GM21367 (cell line): ENCODE measurements at regions not wholly inside any gene's neighbourhood (a gene's known extent, or its start where the extent isn't known, plus 50 kb on each side); places are given as distances from the start of the nearest gene placed in this dataset.

Experiments
- ATAC-seq: cut with Tn5 transposase; IDR thresholded peaks from one replicate; pipeline ENCODE4 v1.9.1; 2021; ENCODE audit not compliant: unreplicated experiment

DNA sequence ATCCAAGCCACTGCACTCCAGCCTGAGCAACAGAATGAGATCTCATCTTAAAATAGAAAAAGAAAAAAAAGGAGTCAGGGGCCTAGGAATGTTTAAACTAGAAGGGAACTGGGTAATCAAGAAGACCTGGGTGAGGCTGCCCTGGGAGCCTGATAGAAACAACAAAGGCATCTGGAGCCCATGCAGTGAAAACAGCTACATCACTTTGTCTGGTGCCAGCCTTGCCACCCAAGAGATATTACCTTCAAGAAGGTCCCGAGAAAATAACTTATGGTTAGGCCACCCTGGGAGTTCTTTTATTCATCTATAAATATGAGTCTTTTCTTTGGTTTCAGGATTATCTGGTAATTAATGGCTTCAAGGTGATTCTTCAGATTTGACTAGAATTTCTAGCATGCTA, 412.1 kb downstream of the METTL15 start:
- ATAC-seq: no peak

DNA sequence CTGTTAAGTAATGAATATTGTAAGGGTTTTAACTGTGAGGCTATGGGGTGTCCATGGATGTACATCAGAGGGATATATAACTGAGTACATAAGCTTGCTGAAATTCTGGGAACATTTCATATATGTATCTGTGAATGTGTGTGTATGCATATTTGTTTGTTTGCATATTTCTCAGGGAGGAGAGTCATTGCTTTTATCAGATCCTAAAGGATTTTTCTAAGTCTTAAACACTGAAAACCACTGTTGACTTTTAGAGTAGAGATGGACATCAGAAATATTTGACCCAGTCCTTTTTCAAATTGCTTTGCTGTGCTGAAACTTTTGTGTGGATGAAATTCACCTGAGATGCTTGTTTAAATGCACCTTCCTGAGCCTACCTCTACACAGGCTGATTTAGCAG, 410.6 kb downstream of the METTL15 start:
- no peak for ATAC-seq

DNA sequence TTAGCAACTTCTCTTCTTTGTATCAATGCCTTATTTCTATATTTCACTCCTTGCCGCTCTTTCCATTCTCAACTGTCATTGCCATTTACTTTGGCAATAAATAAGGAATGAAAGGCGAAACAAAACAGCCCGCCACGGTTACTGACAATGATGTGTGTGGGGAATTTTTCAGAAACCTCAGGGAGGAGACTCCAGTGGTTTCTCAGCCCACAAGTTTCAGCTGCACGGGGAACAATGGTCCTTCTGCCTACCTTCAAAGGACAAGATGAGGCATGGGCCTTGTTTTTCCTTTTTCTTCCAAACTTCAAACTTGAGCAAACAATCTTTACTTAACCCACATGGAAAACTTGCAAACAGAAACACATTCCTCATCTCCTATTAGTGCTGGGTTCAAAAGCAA, 409.4 kb downstream of the METTL15 start:
- no peak for ATAC-seq

- ATAC-seq: no peak
These were observed 406.2 kb downstream of the METTL15 start for GRCh38 chr11:28514391-28514790.

DNA sequence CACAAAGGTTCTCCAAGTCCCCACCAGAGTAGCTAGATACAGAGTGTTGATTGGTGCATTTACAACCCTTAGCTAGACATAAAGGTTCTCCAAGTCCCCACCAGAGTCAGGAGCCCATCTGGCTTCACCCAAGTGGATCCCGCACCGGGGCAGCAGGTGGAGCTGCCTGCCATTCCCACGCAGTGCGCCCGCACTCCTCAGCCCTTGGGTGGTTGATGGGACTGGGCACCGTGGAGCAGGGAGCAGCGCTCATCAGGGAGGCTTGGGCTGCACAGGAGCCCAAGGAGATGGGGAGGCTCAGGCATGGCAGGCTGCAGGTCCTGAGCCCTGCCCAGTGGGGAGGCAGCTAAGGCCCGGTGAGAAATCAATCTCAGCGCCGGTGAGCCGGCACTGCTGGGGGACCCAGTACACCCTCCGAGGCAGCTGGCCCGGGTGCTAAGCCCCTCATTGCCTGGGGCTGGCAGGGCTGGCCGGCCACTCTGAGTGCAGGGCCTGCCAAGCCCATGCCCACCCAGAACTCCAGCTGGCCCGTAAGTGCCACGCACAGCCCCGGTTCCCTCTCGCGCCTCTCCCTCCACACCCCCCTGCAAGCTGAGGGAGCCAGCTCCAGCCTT, 404.1 kb downstream of the METTL15 start:
- no peak for ATAC-seq

DNA sequence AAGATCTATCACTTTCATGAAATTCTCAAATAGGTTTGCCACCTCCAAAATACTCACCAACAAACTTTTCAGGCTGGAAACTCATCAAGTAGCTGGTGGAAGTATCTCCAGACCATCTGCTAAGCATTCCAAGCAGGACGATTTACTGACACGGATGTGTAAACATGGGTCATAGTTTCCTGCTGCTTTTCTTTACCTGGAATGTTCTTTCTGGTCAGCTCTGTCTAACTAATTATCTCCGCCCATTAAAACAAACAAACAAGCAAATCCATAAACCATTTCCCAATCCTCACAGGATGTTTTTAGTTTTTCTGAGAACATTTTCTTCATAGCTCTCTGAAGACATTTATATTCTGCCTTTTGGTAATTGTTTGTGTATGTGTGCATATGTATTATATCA, 397.0 kb downstream of the METTL15 start:
- ATAC-seq: no peak

DNA sequence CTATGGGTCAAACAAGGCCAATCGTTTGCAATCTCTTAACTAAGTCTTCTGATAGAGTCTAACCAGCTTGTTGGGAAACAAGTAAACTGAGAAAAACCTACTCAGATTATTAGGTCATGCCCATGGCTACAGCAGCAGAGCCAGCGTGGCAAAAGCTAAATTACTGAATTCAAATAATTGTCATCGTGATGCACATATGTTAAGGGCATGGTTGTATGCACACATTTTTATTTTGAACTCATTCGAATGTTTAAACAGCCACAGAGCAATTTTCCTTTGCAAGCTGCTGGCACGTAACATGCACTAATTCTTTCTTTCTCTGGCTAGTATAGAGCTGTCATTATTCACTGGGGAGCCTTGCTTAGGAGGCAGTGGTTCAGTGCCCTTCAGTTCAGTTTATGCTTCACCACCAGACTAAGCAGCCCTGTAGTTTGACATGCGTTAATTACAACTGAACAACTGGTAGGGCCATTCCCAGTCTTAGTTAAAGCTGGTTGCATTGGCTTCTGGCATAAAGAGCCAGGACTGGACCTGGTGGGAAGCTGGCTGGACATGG, 396.4 kb downstream of the METTL15 start:
- no peak for ATAC-seq

DNA sequence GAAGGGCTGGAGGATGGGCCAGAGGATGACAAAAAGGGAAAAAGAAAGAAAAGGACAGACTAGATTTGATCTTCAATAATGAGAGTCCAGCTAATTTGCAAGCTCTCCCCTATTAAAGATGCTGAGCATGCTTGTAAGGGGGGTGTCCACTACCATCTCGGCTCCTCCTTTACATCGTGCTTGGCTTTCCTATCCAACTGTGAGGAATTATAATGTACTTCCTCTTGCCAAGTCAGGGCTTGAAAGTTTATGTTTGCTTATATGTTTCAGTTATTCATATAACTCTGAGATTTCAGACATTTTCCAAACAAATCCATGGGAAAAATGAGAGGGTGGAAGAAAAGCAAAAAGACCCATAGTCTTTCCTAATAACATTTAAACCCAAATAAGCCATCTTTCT, 387.1 kb downstream of the METTL15 start:
- ATAC-seq: no peak

- no peak for ATAC-seq
These were observed 383.2 kb downstream of the METTL15 start for GRCh38 chr11:28491431-28491830.

GRCh38 chr11:28490773-28491382, 382.7 kb downstream of the METTL15 start:
- ATAC-seq: no peak

- ATAC-seq: no peak
These were observed 380.1 kb downstream of the METTL15 start for GRCh38 chr11:28488336-28488735.

GRCh38 chr11:28483072-28483867, 375.1 kb downstream of the METTL15 start:
- ATAC-seq: no peak

DNA sequence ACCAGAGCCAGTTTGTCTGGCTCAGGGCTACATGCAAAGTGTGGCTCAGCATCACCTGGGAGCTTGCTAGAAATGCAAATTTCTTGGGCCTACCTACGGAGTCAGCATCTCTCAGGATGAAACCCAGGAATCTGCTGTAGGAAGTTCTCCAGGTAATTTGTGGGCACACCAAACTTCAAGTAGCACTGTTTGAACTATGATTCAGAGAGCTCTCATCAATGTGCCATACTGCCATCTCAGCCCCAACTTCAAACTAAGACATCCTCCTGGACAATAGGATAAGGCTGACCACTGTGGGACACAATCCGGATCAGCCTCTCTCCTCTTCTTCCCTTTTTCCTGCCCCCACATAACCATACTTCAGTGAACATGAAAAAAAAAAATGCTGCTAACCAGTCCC, 374.5 kb downstream of the METTL15 start:
- ATAC-seq: no peak

GRCh38 chr11:28481616-28482480, 373.7 kb downstream of the METTL15 start:
- ATAC-seq: no peak

GRCh38 chr11:28480406-28480805, 372.2 kb downstream of the METTL15 start:
- no peak for ATAC-seq

DNA sequence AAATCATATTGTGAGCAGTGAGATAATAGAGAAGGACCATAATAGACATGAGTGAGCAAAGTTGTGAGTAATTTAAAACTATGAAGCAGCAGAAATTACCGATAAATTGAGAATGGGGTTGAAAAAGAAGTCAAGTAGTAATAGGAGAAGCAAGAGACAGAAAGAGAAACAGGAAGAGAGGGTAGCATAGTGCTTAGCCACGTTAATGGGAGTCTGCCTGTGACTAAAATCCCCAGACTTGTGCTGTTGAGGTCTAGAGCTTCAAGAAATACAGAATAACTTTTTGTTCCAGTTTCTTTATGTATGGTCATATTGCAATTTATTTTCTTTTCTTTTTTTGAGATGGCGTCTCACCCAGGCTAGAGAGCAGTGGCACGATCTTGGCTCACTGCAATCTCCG, 368.7 kb downstream of the METTL15 start:
- ATAC-seq: no peak

DNA sequence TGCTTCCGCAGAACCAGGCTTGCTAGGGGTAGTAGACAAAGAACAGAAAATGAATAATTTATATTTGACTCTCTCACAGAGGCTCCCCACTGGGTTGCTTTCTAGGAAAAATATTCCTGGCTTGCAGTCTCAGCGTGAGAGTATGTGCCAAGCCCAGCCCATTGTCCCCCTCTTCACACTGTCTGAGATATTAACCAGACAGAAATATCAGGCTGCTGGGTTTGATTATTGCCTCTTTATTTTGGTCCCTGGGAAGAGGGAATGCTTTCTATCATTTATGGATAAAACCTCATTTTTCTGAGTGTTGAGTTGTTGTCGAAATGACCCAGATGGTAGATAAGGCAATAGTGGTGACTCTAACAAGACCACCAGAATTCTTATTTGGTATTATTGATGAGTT, 367.9 kb downstream of the METTL15 start:
- ATAC-seq: no peak

GRCh38 chr11:28472904-28473303, 364.7 kb downstream of the METTL15 start:
- no peak for ATAC-seq

DNA sequence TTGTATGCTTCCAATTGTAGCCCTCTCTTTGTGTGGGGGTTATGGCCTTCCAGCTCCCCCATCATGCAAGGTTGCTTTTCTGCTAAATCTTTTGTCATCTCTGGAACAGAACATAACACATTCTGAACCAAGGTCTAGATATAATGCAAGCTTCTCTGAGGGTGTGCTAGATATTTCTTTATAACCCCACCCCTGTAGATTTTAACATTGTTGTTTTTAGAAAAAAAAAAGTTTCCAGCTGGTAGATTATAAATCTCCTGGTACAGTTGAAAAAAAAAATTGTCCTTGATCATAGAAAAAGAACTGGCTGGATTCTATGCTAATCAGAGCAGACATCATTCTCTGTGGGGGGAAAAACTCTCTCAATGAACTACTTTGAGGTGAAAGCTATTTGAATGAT, 363.3 kb downstream of the METTL15 start:
- ATAC-seq: no peak

GRCh38 chr11:28470180-28470579, 362.0 kb downstream of the METTL15 start:
- no peak for ATAC-seq

DNA sequence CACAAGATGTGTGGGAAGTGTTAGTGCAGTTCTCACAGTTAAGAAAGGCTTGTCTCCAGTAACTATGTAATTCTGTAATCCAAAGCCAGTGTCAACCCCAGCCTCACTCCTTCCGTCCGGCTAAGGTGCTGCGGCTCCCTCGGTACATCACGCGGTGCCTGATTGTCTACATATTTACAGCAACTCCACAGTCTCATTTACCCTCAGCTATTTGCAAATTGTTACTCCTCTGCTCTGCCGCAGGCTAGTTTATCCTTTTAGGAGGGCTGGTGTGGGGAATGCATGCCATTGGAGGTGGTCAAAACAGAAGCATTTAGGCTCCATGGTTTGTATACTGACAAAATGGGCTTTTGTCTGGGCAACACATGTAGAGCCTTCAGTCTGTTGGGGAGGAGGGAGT, 358.3 kb downstream of the METTL15 start:
- no peak for ATAC-seq
